ENCODE measurements at regions not wholly inside any gene's neighbourhood (a gene's known extent, or its start where the extent isn't known, plus 50 kb on each side); places are given as distances from the start of the nearest gene placed in this dataset.

GRCh38 chr13:33537676-33538075, 252.1 kb upstream of the STARD13 start:
- no peaks in the 10 kb centered on the region for H3K27me3 ChIP-seq (ENCODE audit: control insufficient read depth, insufficient read depth, low read length)
- no peak overlapping the region for H3K4me3 ChIP-seq (ENCODE audit: low read depth in 2 of 2, low read length in 2 of 2)
- H3K9me3 ChIP-seq (ENCODE audit: control insufficient read depth, insufficient read depth, low read depth, low read length) = no peaks in the 10 kb centered on the region
- no peak for DNase-seq (ENCODE audit: low read depth, low spot score)
- intact Hi-C loops (cut with micrococcal nuclease; ENCODE audit: unreplicated experiment) (no loop called here), in situ Hi-C loops (cut with HindIII; ENCODE audit: low pct_unique_long_range_greater_than_20kb, low sequenced_read_pairs) (no loop called here)
- no peak for ATAC-seq
- POLR2A ChIA-PET = no interaction called here
- H3K4me1 ChIP-seq (ENCODE audit: control insufficient read depth, insufficient read depth, low read length) = peaks cover 6% of the 10 kb centered on the region
- CTCF ChIA-PET = no interaction called here
- no peak overlapping the region for H3K27ac ChIP-seq (ENCODE audit: low read length)
- no peak for TF ChIP-seq TCF7L2 (IDR thresholded peaks at IDR 0.05; ENCODE audit: low read depth, low read length)
- no peak for TF ChIP-seq POLR2AphosphoS5 (IDR thresholded peaks at IDR 0.05; ENCODE audit: low read depth, low read length)
- no peak for TF ChIP-seq REST (IDR thresholded peaks at IDR 0.05; ENCODE audit: insufficient read depth in 1 of 2, low read depth in 2 of 2, low read length in 1 of 2)
- TF ChIP-seq CTCF (IDR thresholded peaks at IDR 0.05) = no peak
- TF ChIP-seq SIN3A (IDR thresholded peaks at IDR 0.05; ENCODE audit: borderline replicate concordance, insufficient read depth, low read depth, low read length) = no peak
- no TSS peak for BruUV-seq (replicated peaks)
- no peaks in the 10 kb centered on the region for H3K36me3 ChIP-seq (ENCODE audit: control insufficient read depth, insufficient read depth, low read length)

GRCh38 chr13:33541456-33541855, 255.9 kb upstream of the STARD13 start:
- in situ Hi-C loops (cut with HindIII; ENCODE audit: low pct_unique_long_range_greater_than_20kb, low sequenced_read_pairs) (no loop called here), intact Hi-C loops (cut with micrococcal nuclease; ENCODE audit: unreplicated experiment) (loop anchor here (5.0 kb wide), 1 partner anchor 314 kb away; no protein-coding TSS in a partner anchor)
- TF ChIP-seq SIN3A (IDR thresholded peaks at IDR 0.05; ENCODE audit: borderline replicate concordance, insufficient read depth, low read depth, low read length) (no peak), POLR2AphosphoS5 (IDR thresholded peaks at IDR 0.05; ENCODE audit: low read depth, low read length) (no peak), REST (IDR thresholded peaks at IDR 0.05; ENCODE audit: insufficient read depth in 1 of 2, low read depth in 2 of 2, low read length in 1 of 2) (no peak), TCF7L2 (IDR thresholded peaks at IDR 0.05; ENCODE audit: low read depth, low read length) (no peak), CTCF (IDR thresholded peaks at IDR 0.05) (no peak)
- peaks cover 11% of the 10 kb centered on the region for H3K4me1 ChIP-seq (ENCODE audit: control insufficient read depth, insufficient read depth, low read length)
- peak overlapping the region; percentile 67 to 78; a peak in 3 of 4 replicates for H3K4me3 ChIP-seq (ENCODE audit: low read depth in 2 of 2, low read length in 2 of 2)
- no peak for ATAC-seq
- ChIA-PET POLR2A (no interaction called here), CTCF (no interaction called here)
- peak overlapping the region; percentile 98 for H3K27ac ChIP-seq (ENCODE audit: low read length)
- H3K27me3 ChIP-seq (ENCODE audit: control insufficient read depth, insufficient read depth, low read length) = no peaks in the 10 kb centered on the region
- H3K36me3 ChIP-seq (ENCODE audit: control insufficient read depth, insufficient read depth, low read length) = no peaks in the 10 kb centered on the region
- BruUV-seq (replicated peaks) = no TSS peak
- H3K9me3 ChIP-seq (ENCODE audit: control insufficient read depth, insufficient read depth, low read depth, low read length) = no peaks in the 10 kb centered on the region
- no peak for DNase-seq (ENCODE audit: low read depth, low spot score)

Measured in Panc1 (cell line).